ENCODE measurements at regions not wholly inside any gene's neighbourhood (a gene's known extent, or its start where the extent isn't known, plus 50 kb on each side); places are given as distances from the start of the nearest gene placed in this dataset.

DNA sequence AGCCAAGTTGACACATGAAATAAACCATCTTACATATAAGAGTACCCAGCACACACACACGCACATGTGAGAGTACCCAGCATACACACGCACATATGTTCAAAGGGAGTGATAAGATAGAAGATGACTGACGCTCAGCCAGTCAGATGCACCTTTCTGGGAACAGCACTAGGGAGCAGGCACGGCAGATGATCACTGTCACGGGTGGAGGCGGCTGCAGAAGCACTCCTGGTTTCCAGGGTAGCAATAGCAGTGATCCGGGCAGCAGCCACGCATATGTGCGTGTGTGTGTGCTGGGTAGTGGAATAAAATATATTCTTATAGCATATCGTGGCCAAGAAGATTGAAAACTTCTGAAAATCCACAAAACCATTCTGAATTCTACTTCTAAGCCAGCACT lies 85.8 kb upstream of the NAMPT start:
- TF ChIP-seq POLR2A (IDR thresholded peaks at IDR 0.05; ENCODE audit: low read length) (no peak), GATA1 (IDR thresholded peaks at IDR 0.05; ENCODE audit: low read depth, low read length) (no peak)

All from erythroblast (primary cell).